ENCODE measurements at regions not wholly inside any gene's neighbourhood (a gene's known extent, or its start where the extent isn't known, plus 50 kb on each side); places are given as distances from the start of the nearest gene placed in this dataset.

GRCh38 chr4:141473026-141473540, 163.3 kb upstream of the IL15 start:
- no peak for TF ChIP-seq SUZ12 (IDR thresholded peaks at IDR 0.05; ENCODE audit: extremely low read depth, insufficient read depth, insufficient read length)
- no peak for TF ChIP-seq ZNF274 (IDR thresholded peaks at IDR 0.05; ENCODE audit: low read depth, low read length)

Data from NT2/D1 (cell line).